ENCODE measurements at regions not wholly inside any gene's neighbourhood (a gene's known extent, or its start where the extent isn't known, plus 50 kb on each side); places are given as distances from the start of the nearest gene placed in this dataset.
"Not testable (repeated sequence)": the region's sequence is repeated elsewhere in the genome, so short reads cannot be mapped to it uniquely, and the experiment has no call there.

DNA sequence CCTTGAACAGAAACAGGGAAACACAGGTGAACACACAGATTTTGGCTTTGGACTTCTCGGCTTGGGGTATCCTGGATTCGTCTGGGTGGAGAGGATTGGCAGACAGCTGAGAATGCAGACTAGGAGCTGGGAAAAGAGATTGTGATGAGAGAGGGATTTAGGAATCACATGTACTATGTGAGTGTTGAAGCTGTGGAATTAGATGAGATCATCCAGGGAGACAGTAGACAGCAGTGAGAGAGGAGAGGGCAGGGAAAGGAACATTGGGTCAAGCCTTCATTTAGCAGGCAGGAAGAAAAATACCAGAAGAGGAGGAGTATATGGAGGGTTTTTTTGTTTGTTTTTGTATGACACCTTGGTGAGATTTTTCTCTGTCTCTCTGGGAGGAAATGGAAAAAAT, 262.1 kb upstream of the TBL1XR1 start:
- no peaks in the 10 kb centered on the region for H3F3A ChIP-seq (ENCODE audit: low read depth)
- H3K9me2 ChIP-seq (replicated peaks; ENCODE audit: low read depth, low read length), result no peaks in the 10 kb centered on the region
- H3K9me3 ChIP-seq (ENCODE audit: insufficient read depth, low read depth, low read length), result no peaks in the 10 kb centered on the region
- no peaks in the 10 kb centered on the region for H3K4me1 ChIP-seq (ENCODE audit: insufficient read depth, low read length, poor library complexity, severe bottlenecking)
- H3K79me2 ChIP-seq (ENCODE audit: insufficient read depth, low read length), result no peaks in the 10 kb centered on the region
- no peak for TF ChIP-seq EZH2phosphoT487 (IDR thresholded peaks at IDR 0.05; ENCODE audit: borderline replicate concordance)
- TF ChIP-seq, protein P1, sequence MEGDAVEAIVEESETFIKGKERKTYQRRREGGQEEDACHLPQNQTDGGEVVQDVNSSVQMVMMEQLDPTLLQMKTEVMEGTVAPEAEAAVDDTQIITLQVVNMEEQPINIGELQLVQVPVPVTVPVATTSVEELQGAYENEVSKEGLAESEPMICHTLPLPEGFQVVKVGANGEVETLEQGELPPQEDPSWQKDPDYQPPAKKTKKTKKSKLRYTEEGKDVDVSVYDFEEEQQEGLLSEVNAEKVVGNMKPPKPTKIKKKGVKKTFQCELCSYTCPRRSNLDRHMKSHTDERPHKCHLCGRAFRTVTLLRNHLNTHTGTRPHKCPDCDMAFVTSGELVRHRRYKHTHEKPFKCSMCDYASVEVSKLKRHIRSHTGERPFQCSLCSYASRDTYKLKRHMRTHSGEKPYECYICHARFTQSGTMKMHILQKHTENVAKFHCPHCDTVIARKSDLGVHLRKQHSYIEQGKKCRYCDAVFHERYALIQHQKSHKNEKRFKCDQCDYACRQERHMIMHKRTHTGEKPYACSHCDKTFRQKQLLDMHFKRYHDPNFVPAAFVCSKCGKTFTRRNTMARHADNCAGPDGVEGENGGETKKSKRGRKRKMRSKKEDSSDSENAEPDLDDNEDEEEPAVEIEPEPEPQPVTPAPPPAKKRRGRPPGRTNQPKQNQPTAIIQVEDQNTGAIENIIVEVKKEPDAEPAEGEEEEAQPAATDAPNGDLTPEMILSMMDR (conservative IDR thresholded peaks at IDR 0.05; ENCODE audit: low read length), result no peak
- no peak overlapping the region for H3K9ac ChIP-seq (ENCODE audit: low read depth, low read length, poor library complexity, severe bottlenecking)
- H4K20me1 ChIP-seq (ENCODE audit: insufficient read depth, low read length, poor library complexity, severe bottlenecking), result no peaks in the 10 kb centered on the region
- no peak overlapping the region for H2AFZ ChIP-seq (ENCODE audit: low read length)
- no peaks in the 10 kb centered on the region for H3K27me3 ChIP-seq (ENCODE audit: insufficient read depth, low read length, poor library complexity, severe bottlenecking)
- H3K4me3 ChIP-seq (ENCODE audit: low read length, poor library complexity, severe bottlenecking), result no peak overlapping the region
- no peak overlapping the region for H3K4me2 ChIP-seq (ENCODE audit: low read depth, low read length, poor library complexity, severe bottlenecking)
- no peaks in the 10 kb centered on the region for H3K36me3 ChIP-seq (ENCODE audit: insufficient read depth, low read length)

DNA sequence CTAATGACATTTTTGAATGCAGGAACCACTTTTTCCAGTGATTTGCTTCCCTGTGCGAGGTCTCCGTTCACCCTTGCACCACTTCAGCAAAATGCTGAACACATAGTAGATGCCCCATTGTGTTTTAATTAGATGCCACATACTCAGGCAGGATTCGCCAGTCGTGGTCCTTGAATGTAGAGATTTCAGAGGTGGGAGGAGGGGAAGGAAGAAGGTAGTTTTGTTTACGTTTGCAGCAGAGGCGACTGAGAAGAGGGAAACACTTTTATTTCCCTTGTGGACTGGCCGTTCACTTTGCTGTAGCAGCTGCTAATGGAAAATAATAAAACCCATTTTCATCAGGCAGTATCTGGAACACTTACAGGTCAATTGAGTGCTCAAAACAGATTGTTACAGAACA, 262.8 kb upstream of the TBL1XR1 start:
- no peaks in the 10 kb centered on the region for H3K79me2 ChIP-seq (ENCODE audit: insufficient read depth, low read length)
- no peak overlapping the region for H3K4me3 ChIP-seq (ENCODE audit: low read length, poor library complexity, severe bottlenecking)
- H4K20me1 ChIP-seq (ENCODE audit: insufficient read depth, low read length, poor library complexity, severe bottlenecking), result no peaks in the 10 kb centered on the region
- H3K4me2 ChIP-seq (ENCODE audit: low read depth, low read length, poor library complexity, severe bottlenecking), result no peak overlapping the region
- H3K4me1 ChIP-seq (ENCODE audit: insufficient read depth, low read length, poor library complexity, severe bottlenecking), result no peaks in the 10 kb centered on the region
- no peaks in the 10 kb centered on the region for H3F3A ChIP-seq (ENCODE audit: low read depth)
- no peak overlapping the region for H3K9ac ChIP-seq (ENCODE audit: low read depth, low read length, poor library complexity, severe bottlenecking)
- H3K9me3 ChIP-seq (ENCODE audit: insufficient read depth, low read depth, low read length), result no peaks in the 10 kb centered on the region
- no peaks in the 10 kb centered on the region for H3K27me3 ChIP-seq (ENCODE audit: insufficient read depth, low read length, poor library complexity, severe bottlenecking)
- no peaks in the 10 kb centered on the region for H3K36me3 ChIP-seq (ENCODE audit: insufficient read depth, low read length)
- H3K9me2 ChIP-seq (replicated peaks; ENCODE audit: low read depth, low read length), result no peaks in the 10 kb centered on the region
- TF ChIP-seq, protein P1 (conservative IDR thresholded peaks at IDR 0.05; ENCODE audit: low read length), result no peak
- no peak for TF ChIP-seq EZH2phosphoT487 (IDR thresholded peaks at IDR 0.05; ENCODE audit: borderline replicate concordance)
- no peak overlapping the region for H2AFZ ChIP-seq (ENCODE audit: low read length)

DNA sequence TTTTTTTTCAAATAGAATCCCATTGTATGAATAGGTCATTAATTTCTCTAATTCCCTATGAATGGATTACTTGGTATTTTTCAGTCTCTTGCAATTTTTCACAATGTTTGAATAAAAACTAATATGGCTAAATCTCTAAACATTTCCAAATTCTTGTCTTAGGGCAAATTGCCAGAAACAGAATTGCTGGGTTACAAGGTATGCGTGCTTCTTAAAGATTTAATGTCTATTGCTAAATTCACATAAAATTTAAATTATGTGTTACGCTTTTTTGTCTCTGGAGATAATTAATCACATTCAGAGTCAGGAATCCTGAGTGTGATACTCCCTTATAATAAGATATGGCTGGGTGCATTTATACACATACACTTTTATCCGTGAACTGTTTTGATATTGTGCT, 264.5 kb upstream of the TBL1XR1 start:
- Histone ChIP-seq H3F3A (ENCODE audit: low read depth) (no peaks in the 10 kb centered on the region), H3K4me1 (ENCODE audit: insufficient read depth, low read length, poor library complexity, severe bottlenecking) (no peaks in the 10 kb centered on the region), H3K36me3 (ENCODE audit: insufficient read depth, low read length) (no peaks in the 10 kb centered on the region), H3K9ac (ENCODE audit: low read depth, low read length, poor library complexity, severe bottlenecking) (no peak overlapping the region), H2AFZ (ENCODE audit: low read length) (no peak overlapping the region), H4K20me1 (ENCODE audit: insufficient read depth, low read length, poor library complexity, severe bottlenecking) (no peaks in the 10 kb centered on the region), H3K4me2 (ENCODE audit: low read depth, low read length, poor library complexity, severe bottlenecking) (no peak overlapping the region), H3K9me2 (replicated peaks; ENCODE audit: low read depth, low read length) (no peaks in the 10 kb centered on the region), H3K4me3 (ENCODE audit: low read length, poor library complexity, severe bottlenecking) (no peak overlapping the region), H3K79me2 (ENCODE audit: insufficient read depth, low read length) (no peaks in the 10 kb centered on the region), H3K9me3 (ENCODE audit: insufficient read depth, low read depth, low read length) (no peaks in the 10 kb centered on the region), H3K27me3 (ENCODE audit: insufficient read depth, low read length, poor library complexity, severe bottlenecking) (no peaks in the 10 kb centered on the region)
- TF ChIP-seq, protein P1 (conservative IDR thresholded peaks at IDR 0.05; ENCODE audit: low read length), result no peak
- TF ChIP-seq EZH2phosphoT487 (IDR thresholded peaks at IDR 0.05; ENCODE audit: borderline replicate concordance), result no peak

DNA sequence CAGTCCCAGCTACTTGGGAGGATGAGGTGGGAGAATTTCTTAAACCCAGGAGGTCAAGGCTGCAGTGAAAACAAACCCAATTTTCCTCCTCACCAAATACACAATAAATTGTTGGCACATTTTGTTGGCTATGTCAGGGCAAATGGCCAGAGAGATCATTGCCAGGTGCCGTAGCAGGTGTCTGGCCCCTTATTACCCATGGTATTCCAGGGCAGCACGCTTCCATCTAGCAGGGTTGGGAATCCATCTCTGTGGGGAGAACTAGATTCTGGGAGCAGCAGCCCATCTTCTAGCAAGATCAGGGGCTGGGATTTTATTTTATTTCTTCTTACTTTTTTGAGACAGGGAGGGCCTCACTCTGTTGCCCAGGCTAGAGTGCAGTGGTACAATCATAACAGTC, 266.1 kb upstream of the TBL1XR1 start:
- not testable (repeated sequence) for H3K36me3 ChIP-seq (ENCODE audit: insufficient read depth, low read length); H3F3A ChIP-seq (ENCODE audit: low read depth); H2AFZ ChIP-seq (ENCODE audit: low read length); H3K79me2 ChIP-seq (ENCODE audit: insufficient read depth, low read length); H3K4me3 ChIP-seq (ENCODE audit: low read length, poor library complexity, severe bottlenecking); H3K9me3 ChIP-seq (ENCODE audit: insufficient read depth, low read depth, low read length); H4K20me1 ChIP-seq (ENCODE audit: insufficient read depth, low read length, poor library complexity, severe bottlenecking); H3K9ac ChIP-seq (ENCODE audit: low read depth, low read length, poor library complexity, severe bottlenecking); H3K27me3 ChIP-seq (ENCODE audit: insufficient read depth, low read length, poor library complexity, severe bottlenecking); H3K4me1 ChIP-seq (ENCODE audit: insufficient read depth, low read length, poor library complexity, severe bottlenecking); H3K4me2 ChIP-seq (ENCODE audit: low read depth, low read length, poor library complexity, severe bottlenecking); H3K9me2 ChIP-seq (replicated peaks; ENCODE audit: low read depth, low read length)

All from Loucy (cell line).